HG03135 (cell line): ENCODE measurements at regions not wholly inside any gene's neighbourhood (a gene's known extent, or its start where the extent isn't known, plus 50 kb on each side); places are given as distances from the start of the nearest gene placed in this dataset.

ENCODE experiments used
- ATAC-seq: cut with Tn5 transposase; IDR thresholded peaks from one replicate; pipeline ENCODE4 v1.9.1; 2021; ENCODE audit warnings: mild to moderate bottlenecking, moderate library complexity; ENCODE audit not compliant: unreplicated experiment

DNA sequence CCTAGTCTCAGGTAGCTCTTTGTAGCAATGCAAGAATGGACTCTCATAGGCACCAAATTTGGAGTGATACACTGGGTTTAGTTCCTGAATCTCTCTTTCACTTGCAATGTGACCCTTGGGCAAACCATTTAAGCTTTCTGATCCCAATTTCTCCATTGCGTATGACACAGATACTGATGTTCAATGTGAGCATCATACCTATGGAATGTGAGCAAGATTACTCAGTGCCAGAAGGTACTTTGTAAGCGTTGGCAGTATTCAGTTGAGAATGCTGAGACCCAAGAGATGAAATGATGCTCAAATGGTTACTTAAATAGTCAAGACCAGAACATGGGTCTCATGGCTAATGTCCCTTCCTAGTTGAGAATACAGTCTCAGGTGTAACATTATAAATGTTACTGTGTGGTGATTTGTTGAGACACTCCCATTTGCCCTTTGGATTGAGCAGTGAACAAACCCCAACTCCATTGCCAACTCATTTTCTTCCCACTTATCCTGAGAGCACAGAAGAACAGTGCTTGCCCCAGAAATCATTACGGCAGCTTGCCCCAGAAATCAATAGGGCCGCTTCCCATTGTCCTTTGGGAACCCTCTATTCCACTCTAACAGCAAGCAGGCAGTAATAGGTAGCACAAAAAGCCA is 134.1 kb downstream of the SOX9 start:
- no peak for ATAC-seq

DNA sequence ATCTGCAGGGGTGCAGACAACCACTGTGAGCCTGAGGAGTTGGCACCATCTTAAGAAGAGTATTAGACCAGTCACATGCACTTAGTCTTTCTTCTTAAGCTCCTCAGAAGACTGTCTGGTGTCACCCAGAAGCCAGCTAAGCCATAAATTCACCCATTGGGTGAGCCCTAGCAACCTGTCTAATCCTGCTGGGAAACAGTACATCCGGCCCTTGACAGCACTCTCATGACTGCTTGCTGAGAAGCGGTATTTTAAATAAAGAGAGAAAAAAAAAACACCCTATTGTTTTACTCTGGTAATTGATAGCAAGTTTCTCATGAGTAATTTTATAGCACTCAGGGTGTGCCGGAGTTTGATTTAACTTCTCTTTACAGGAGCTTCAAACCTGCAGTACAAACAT is 134.7 kb downstream of the SOX9 start:
- no peak for ATAC-seq

DNA sequence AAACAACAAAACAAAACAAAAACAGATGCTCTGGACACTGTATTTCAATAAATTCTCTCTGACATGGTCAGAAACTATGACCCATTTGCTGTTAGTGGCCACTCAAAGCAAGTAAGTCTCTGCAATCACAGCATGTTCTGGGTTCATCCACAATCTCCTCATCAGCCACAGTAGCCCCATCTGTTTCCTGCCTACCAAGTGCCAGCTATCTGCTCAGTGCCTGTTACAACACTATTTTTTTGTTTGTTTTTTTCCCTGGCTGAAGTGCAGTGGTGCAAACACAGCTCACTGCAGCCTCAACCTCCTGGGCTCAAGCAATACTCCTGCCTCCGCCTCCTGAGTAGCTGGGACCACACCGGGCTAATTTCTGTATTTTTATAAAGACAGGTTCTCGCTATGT is 137.9 kb downstream of the SOX9 start:
- ATAC-seq, result no peak

DNA sequence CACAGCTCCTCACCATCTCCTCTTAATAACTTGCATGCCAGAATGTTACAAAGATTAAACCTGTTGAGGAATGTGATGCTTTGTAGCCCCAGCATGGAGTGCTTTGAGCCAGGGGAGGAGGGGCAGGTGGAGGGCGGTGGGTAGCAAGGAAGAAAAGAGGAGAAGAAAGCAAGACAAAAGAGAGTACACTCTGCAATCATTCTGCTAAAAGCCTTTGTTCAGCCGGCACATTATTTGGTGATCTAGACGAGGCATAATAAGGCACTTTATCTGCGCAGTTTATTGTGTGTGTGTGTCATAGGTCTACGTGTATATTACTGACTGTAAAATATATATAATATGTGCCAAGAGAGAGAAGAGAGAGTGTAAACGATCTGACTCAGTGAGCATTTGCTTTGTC is 139.1 kb downstream of the SOX9 start:
- no peak for ATAC-seq

DNA sequence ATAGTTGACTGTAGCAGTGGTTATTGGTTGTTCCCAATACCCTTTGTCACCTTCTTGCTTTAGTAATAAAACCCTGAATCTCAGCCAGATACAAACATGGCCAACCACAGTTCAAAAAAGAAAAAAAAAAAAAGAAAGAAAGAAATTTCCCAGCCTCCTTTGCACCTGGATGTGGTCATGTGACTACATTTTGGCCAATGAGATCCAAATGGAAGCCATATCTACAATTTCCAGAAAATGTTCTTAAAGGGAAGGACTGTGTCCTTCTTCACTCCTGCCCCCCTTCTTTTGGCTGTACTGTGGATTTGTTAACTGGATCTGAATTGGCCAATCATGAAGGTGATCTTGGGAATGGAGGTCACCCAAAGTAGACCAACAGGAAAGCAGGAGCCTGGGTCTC is 141.9 kb downstream of the SOX9 start:
- no peak for ATAC-seq

DNA sequence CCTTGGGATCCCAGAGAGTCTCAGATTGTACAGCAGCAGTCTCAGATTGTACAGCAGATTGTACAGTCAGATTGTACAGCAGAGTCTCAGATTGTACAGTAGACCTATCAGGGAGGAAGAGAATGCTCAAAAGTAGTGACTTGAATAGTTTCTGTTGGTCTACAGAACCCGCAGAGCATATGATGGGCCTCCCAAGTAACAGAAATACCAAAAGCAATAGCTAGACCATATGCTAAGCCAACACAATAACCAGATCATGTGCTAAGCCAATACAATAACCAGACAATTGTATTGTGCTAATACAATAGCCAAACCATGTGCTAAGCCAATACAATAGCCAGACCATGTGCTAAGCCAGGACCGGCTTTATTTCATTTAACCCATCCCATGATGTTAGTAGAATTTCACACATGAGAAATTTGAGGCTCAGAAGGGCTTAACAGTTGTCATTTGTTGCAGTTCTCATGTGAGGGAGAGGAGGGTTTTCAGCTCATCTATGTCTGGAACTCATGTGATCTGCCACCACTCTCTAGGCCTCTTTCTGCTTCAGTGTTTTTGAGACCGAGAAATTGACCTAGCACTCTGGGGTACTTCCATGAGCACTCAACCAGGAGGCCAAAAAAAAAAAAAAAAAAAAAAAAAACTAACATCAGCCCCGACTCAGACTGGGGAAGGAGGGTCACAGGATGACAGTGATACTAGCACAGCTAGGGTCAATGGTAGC is 144.0 kb downstream of the SOX9 start:
- ATAC-seq, result no peak

DNA sequence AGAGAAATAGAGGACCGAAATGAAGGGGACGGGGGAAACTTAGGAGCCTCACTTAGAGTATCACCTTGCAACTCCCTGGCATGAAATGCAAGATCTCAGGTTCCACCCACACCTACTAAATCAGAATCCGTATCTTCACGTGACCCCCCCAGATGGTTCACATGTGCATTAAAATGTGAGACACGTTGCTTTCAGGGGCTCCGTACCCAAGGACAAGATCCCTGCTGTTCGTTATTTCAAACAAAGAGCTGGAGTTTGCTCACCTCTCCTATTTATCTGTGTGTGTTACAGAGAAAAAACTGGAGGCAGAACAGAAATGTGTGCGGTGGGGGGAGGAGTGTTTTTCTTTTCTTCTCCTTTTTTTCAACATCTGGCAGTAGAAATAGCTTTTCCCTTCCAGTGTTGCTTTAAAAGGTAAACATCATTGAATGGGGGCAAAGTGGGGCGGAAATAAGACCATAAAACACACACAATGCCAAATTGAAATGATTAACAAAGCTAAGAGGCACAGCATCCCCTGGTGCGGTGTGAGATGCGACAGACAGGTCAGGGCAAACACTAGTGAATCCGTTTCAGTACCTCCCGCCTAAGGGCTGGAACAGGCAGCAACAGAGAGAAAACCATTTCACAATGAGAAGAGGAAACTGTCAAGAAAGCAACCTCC is 145.4 kb downstream of the SOX9 start:
- ATAC-seq, result no peak

DNA sequence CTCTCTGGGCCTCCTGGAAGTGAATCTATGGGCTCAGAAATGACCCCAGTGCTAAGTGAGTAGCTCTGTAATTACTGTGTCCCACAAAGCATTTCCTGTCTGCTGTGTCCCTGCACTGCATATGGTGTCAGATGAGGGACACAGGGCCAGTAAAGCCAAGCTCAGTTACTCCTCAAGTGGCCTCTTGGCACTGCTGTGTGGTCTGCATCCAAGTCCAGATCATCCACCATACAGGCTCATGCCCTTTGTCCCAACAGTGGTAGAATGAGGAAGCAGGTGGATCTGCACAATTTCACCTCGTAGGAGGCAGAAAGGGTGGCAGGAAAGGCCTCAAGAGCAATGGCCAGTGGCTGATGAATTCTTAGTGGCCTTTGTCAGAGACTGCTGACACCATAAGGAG is 146.8 kb downstream of the SOX9 start:
- ATAC-seq, result no peak

DNA sequence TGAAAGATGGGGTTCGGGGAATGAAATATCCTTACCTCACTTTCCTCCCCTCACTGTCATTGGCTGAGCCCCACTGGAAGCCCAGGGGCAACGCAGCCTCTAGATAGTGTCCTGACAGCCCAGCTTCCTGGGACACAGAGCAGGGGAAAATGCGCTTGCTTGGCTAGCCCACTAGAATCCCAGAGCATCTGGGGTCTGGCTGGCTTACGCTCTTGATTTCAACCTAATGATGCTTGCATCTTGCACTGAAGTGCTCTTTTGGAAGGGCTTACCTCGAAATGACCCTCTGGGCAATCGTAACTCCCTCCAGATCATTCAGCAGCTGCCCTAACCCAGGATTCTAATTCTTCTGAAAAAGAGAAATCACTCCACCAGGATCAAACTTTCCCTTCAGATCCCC is 147.6 kb downstream of the SOX9 start:
- ATAC-seq, result no peak

DNA sequence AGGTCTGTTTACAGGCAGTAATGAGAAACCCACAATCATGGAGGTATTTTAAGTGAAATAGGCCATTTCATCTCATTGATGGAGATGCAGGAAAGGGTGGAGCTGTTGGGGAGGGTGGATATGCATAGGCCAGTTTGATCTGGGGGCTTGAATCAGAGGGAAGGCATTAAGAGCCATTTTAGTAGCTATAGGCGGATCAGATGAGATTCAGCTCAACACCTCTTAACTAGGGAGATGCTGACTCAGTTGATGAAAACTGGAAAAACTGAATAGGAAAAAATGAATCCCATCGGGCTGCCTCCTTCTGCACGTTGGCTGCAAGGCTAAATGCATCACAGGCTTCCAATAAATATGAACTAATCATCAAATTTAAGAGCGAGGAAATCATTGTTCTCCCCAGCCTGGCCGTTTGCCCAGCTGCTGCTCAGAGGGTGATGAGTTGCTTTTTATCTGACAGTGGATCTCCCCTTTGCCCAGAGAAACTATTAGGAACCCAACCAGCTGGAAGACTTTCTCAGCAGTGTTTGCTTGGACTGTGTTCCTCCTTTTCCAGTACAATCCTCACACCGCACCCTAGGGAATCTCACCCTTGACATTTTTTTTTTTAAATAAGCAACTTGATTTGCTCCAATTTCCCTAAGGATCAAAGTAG is 149.6 kb downstream of the SOX9 start:
- ATAC-seq, result no peak

DNA sequence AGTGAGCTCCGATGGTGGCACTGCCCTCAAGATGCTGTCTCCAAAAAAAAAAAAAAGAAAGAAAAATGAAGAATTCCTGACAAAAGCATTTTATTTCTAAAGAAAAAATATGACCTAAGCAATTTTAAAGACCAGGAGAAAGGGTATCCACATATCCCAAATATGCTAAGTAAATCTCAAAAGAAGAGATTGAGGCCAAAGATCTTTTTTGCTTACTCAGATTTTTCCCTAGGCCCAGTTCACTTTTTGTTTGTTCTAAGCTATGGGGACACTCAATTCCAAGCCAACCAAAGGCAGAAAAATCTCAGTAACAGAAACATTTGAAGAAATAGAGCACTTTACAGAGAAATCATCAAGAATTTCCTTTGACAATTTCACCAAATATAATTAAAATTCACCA is 150.8 kb downstream of the SOX9 start:
- no peak for ATAC-seq

DNA sequence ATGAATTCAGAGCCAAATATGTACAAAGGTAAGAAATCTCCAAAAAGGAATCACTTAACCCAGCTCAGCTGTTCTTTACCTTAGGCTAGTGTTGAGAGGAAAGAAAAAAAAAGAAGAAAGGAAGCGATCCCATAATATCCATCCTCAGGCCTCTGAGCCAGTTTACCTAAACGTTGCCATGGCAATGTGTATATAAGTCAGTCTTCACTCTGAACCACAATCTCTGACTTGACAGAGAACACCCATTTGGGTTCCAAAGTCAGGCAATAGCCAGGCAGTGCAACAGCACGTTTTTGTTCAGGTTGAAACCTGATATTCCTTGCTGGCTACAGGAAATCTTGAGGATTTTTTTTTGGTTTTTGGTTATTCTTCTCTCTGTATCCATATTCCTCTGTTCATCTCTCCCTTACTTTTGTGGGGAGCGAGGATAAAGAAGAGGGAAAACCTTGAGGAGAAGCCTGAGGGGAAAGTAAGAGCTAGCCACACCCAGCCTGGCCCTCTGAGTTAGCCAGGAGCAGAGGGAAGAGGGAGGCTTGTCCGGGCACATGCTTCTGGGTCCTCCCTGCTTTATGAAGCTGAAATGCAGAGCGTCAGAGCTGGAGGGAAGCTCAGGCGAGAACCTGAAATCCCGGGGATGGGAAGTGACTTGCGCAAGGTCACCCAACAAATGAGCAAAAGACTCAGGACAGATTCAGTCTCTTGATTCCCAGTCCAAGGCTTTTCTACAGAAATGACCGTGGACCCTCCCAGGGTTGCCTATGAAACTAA is 152.7 kb downstream of the SOX9 start:
- ATAC-seq, result no peak

DNA sequence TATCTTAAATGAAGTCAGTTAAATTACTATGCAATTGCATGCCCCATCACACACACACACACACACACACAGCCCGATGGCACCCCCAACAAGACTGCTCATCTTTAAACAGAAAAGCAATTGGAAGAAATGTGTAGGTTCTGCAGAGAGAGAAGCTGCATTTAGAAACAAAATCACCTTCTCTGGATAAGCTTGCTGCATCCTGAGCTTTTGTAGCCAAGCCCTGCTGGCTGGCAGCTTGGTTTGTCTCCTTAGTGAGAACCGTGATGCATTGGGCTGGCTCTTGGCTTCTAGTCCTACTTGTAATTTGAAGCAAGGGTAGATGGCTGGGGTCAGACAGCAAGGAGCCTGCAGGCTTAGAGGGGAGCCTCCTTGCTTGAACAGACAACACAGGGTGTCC is 153.8 kb downstream of the SOX9 start:
- no peak for ATAC-seq

DNA sequence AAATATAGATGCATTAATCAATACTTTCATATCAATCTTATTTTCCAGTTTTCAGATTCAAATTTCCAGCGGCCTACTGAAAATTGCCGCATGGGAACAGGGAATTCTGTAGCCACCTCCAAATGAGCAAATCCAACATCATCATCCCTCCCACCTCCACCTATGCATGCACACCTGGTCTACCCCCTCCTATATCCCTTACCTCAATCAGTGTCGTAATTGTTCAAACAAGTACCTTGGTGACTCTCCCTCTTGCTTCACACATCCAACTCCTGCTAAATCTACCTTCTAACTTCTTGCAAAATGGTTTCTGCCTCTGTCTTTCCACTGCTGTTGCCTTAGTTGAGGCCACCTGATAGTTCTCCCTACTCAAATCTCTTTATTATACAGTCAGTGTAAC is 160.1 kb downstream of the SOX9 start:
- ATAC-seq, result no peak

DNA sequence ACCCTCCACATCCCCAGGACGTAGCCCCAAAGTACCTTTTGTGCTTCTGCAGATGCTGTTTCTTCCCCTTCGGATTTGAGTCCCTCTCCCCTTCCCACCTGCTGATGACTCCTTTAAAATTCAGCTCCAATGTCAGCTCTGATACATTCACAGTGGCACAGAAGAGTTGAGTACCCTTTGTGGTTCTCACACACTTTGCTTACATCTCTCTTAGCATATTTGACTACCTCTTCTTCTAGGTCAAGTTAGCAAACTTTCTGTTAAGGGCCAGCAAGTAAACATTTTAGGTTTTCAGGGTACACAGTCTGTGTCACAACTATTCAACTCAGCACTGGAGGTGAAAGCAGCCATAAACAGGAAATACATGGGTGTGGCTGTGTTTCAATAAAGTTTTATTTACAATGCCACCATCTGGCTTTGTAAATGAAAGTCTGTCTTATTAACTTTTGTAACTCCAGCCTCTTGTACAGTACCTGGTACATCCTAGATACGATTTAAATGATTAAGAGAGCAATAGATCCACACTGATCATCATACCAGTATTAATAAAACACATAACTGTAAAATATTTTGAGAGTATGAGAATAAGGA is 161.7 kb downstream of the SOX9 start:
- ATAC-seq, result no peak

DNA sequence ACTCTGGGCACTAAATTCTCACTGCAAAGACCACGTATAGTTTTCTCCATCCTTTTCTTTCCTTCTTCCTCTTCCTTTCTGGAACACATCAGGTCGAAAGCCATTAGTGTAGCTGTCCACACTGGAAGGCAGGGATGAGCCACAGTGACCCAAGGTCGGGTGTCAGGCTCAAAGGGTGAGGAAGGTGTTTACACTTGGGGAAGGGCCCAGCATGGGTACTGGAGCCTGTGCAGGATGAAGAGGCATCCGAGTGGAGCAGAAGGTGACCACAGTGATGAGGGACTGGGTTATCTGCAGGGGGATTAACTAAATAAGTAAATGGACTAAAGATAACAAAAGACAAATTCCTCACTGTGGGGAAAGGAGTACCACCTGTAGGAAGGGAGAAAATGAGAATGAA is 164.0 kb downstream of the SOX9 start:
- no peak for ATAC-seq

DNA sequence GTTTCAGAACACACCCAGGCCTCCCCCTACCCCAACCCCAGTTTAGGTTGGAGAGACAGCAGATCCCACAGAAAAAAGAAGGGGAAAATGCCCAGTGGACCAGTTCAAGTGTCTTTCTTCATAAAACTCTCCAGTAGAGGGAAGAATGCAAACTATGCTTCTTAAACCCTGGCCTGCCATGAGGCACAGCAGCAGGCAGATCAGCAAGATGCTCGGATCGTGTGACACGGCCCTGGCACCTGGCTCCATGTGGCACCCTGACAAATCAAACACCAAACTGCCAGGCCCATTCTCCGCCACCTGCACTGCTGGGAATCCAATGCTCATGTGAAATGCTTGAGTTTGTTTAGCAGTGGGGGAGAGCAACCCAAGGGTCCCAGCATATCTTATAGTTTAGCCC is 166.8 kb downstream of the SOX9 start:
- ATAC-seq, result no peak

DNA sequence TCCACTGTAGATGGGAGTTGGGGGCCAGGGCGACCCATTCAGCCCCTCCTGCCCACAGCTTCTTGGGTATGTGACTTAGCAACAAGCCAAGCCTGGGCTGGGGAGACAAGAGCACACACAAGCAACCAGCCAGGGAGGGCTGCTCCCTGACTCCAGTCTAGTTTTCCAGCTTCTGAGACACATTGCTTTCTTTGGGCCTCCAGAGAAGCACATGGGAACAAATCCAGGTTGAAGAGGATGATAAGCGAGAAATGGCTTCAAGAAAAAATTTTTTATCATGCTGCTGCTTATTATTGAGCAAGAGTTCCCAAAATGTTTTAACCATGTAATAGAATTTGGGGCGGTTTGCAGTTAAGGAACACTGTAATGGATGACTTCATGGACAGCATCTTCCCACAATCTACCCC is 173.7 kb downstream of the SOX9 start:
- no peak for ATAC-seq

DNA sequence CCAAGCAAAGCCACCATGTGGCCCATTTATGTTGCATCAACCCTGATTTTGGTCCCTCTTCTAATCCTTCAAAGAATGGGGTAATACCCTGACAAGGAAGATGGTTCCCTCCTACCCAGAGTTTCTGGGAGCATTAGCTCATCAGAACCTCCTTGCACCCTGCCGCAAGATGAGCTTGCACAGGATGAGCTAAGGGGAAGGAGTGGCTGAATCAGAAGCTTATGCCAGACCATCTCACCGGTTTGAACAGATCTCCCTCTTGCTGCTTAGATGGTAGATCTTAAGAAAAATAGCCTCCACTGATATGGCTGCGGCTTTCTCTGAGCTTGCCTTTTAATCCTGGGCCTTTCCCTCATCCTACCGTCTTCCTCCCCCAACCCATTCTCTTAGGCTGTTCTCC is 175.1 kb downstream of the SOX9 start:
- ATAC-seq, result no peak

DNA sequence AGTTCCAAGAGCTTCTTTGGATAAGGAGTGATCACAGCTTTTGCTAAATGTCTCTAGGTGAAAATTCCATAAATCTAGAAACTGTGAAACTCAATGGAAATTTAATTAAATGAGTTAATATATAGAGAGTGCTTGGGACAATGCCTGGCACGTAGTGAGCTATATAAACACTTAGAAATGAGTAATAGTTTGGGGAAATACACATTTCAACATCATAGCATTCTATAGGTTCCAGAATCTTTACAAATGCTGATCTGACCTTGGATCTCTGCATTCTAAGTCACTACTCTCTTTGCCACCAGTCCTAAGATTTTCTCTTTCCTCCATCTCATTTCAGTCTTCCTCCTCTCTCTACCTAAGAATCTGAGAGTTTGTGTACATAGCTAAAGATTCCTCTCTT is 175.6 kb downstream of the SOX9 start:
- no peak for ATAC-seq
